Left lung (tissue), 4 donors: ENCODE measurements at regions not wholly inside any gene's neighbourhood (a gene's known extent, or its start where the extent isn't known, plus 50 kb on each side); places are given as distances from the start of the nearest gene placed in this dataset.
A peak's percentile ranks its signal among the peaks of the same experiment; 100 is the strongest.

Experiments
- ATAC-seq: fragments of 200-7000 bp; cut with Tn5 transposase; one replicate; pipeline ENCODE4 v1.9.1; 2020; ENCODE audit warnings: moderate library complexity
- DNase-seq, 4 donors: peaks; one replicate each; pipeline ENCODE4 v3.0.0-alpha.2; 2013 to 2020
- H3K27ac ChIP-seq, 2 donors: fragments of 200-600 bp; sonication (generic) in 1 of 2; one replicate each; pipeline versions ENCODE4 v1.5.0 to v1.8.0; 2020 to 2021
- H3K27me3 ChIP-seq, 2 donors: fragments of 200-600 bp; sonication (generic) in 1 of 2; one replicate each; pipeline versions ENCODE4 v1.5.0 to v1.8.0; 2020 to 2021
- H3K36me3 ChIP-seq, 2 donors: fragments of 200-600 bp; sonication (generic) in 1 of 2; one replicate each; pipeline versions ENCODE4 v1.5.0 to v1.8.0; 2020 to 2021
- H3K4me1 ChIP-seq, 2 donors: fragments of 200-600 bp; one replicate each; pipeline ENCODE4 v1.8.0; 2021
- H3K4me3 ChIP-seq, 2 donors: fragments of 200-600 bp; sonication (generic) in 1 of 2; one replicate each; pipeline versions ENCODE4 v1.5.0 to v1.8.0; 2020 to 2021; ENCODE audit warnings: mild to moderate bottlenecking in 1 of 2
- H3K9me3 ChIP-seq, 2 donors: fragments of 200-600 bp; sonication (generic) in 1 of 2; one replicate each; pipeline versions ENCODE4 v1.5.0 to v1.8.0; 2020 to 2021
- CTCF ChIP-seq, 2 donors: fragments of 200-600 bp; sonication (generic) in 1 of 2; IDR thresholded peaks; one replicate each; pipeline versions ENCODE4 v1.5.0 to v1.8.0; 2021; ENCODE audit warnings: antibody characterized with exemption in 2 of 2
- intact Hi-C, 2 donors: fragments of 100-400 bp; cut with DNase I; formaldehyde crosslinking; loops; one replicate each; pipeline versions ENCODE4 v1.11.2 to v1.14.2; 2022
- donor health status: DM: no; HTN: yes; CAD: no.
- donor health status: DM: no; HTN: no; CAD: no.

DNA sequence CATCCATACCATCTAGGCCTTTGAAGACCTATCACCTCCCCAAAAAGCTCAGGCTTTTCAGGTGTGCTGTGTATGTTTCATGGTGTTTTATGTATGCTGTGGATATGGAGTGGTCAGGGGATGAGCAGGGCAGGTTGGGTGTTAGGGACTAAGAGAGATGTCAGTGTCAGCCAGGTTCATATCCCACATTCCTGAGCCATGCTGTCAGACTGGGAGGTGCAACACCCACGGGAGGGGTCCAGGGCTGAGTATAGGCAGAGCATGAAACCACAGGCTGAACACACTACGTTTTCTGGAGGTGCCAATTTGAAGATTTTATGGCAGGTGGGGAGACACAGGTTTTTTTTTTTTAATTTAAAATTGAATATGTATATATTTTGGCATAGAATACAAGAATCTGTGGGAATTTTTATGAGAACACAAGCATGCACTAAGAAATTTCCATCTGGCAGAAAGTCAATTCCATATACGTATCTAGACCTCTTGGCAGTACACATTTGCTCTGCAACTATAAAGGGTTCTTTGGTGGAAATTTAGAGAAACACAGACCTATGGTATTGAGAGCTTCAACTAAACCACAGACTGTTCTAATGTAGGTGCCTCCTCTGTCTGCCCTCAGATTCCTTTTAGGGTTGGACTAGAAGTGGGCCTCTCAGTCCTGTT, 101.9 kb upstream of the RNU6-1 start:
- H3K9me3 ChIP-seq, result no peaks in the 10 kb centered on the region
- TF ChIP-seq CTCF (IDR thresholded peaks at IDR 0.05), result no peak
- no peak overlapping the region for H3K4me3 ChIP-seq
- H3K27ac ChIP-seq, result no peak overlapping the region
- intact Hi-C loops, result no loop called here
- no peaks in the 10 kb centered on the region for H3K4me1 ChIP-seq
- peak; percentile 64 for ATAC-seq
- H3K27me3 ChIP-seq, result no peaks in the 10 kb centered on the region
- DNase-seq, result no peak
- H3K36me3 ChIP-seq, result no peaks in the 10 kb centered on the region

DNA sequence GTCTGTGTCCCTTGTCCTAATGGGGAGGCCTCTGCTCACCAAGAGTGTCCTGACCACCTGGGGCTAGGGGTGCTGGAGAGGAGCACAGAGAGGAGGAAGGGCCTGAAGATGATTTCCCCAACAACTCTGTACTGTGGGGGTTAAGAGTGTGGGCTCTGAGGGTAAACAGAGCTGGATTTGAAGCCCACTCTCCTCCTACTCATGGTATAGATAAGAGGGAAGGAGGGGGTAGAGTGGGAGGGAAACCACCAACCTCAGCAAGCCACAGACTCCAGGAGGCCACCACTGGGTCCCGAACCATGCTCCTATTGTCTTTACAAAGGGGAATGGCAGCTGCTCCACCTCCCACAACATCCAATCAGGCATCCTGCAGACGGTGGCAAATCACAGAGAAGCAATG, 103.6 kb upstream of the RNU6-1 start:
- intact Hi-C loops, result no loop called here

GRCh38 chr15:67944010-67944641, 104.3 kb upstream of the RNU6-1 start:
- ATAC-seq (peak; percentile 6), DNase-seq (no peak)
- H3K27ac ChIP-seq, result no peak overlapping the region
- H3K27me3 ChIP-seq, result no peaks in the 10 kb centered on the region
- no peaks in the 10 kb centered on the region for H3K4me1 ChIP-seq
- TF ChIP-seq CTCF (IDR thresholded peaks at IDR 0.05), result no peak
- no peaks in the 10 kb centered on the region for H3K9me3 ChIP-seq
- H3K36me3 ChIP-seq, result no peaks in the 10 kb centered on the region
- no peak overlapping the region for H3K4me3 ChIP-seq
- intact Hi-C loops, result no loop called here

More for the DNA sequence above, 103.6 kb upstream of the RNU6-1 start:
- Histone ChIP-seq H3K4me3 (no peak overlapping the region), H3K36me3 (no peaks in the 10 kb centered on the region), H3K4me1 (no peaks in the 10 kb centered on the region), H3K27ac (no peak overlapping the region), H3K27me3 (no peaks in the 10 kb centered on the region), H3K9me3 (no peaks in the 10 kb centered on the region)
- no peak for ATAC-seq
- TF ChIP-seq CTCF (IDR thresholded peaks at IDR 0.05), result no peak
- no peak for DNase-seq

DNA sequence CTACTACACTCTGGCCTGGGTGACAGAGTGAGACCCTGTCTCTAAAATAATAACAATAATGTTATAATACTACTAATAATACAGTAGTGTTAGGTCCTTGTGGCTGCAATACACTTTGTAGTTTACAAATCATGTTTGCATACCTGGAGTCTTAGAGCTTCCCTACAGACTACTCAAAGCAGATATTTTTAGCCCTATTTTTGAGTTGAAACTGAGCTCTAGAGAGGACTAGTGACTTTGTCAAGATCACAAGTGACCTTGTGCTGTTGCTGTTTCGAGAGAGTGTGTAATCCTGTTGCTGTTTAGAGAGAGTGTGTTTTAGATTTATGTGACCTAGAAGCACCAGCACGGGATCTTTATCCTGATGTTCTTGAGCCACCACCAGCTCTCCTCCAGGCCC, 105.3 kb upstream of the RNU6-1 start:
- intact Hi-C loops, result no loop called here
- no peak for DNase-seq
- Histone ChIP-seq H3K9me3 (no peaks in the 10 kb centered on the region), H3K4me3 (no peak overlapping the region), H3K36me3 (no peaks in the 10 kb centered on the region), H3K27ac (no peak overlapping the region), H3K4me1 (no peaks in the 10 kb centered on the region), H3K27me3 (no peaks in the 10 kb centered on the region)
- no peak for TF ChIP-seq CTCF (IDR thresholded peaks at IDR 0.05)
- peak; percentile 68 for ATAC-seq

GRCh38 chr15:67945951-67946700, 106.3 kb upstream of the RNU6-1 start:
- DNase-seq (peak in 1 of 4 donors; percentile 50), ATAC-seq (peak; percentile 55)
- Histone ChIP-seq H3K27ac (no peak overlapping the region), H3K9me3 (no peaks in the 10 kb centered on the region), H3K4me1 (no peaks in the 10 kb centered on the region), H3K36me3 (no peaks in the 10 kb centered on the region), H3K4me3 (no peak overlapping the region), H3K27me3 (no peaks in the 10 kb centered on the region)
- TF ChIP-seq CTCF (IDR thresholded peaks at IDR 0.05), result no peak
- intact Hi-C loops, result no loop called here
